OCI-M2 (cell line): ENCODE measurements at regions not wholly inside any gene's neighbourhood (a gene's known extent, or its start where the extent isn't known, plus 50 kb on each side); places are given as distances from the start of the nearest gene placed in this dataset.
"Not testable (repeated sequence)": the region's sequence is repeated elsewhere in the genome, so short reads cannot be mapped to it uniquely, and the experiment has no call there.

Source experiments
- DNase-seq: peaks from one replicate; lab custom pipeline; 2025; ENCODE audit not compliant: unreplicated experiment; lab: John Stamatoyannopoulos, UW

DNA sequence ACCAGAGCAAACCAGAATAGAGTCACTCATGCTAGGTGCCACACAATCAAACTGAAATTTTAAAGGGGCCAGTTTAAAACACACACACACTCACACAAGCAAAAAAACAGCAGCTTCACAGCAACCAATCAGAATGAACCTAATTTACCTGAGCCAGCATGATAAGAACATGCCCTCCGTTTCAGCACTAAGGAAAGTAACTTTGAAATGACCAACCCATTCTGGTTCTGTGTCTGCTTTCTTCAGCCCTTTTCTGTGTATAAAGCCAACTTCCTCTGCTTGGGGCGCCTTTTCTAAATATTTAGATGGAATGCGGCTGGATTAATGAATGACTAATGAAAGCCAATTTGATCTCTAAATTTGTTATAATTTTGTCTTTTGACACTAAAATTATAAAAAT, 629.1 kb downstream of the ZEB2 start:
- DNase-seq: no peak

DNA sequence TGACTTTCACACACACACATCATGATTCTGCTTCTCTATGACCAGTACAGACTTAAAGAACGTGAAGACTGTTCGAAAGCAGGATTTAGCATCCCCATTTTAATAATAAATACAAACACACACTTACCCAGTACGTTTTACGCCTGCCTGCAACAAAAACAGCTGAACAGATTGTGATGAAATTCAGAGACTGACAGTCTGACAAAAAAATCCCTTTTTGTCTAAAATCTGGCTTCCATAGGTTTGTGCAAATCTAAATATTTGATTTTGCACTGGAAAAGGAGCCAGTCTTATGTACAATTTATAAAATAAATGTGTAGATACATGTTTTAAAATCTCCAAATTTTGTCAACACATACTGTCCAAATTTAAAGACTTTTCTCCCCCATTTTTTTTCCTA, 630.7 kb downstream of the ZEB2 start:
- no peak for DNase-seq

DNA sequence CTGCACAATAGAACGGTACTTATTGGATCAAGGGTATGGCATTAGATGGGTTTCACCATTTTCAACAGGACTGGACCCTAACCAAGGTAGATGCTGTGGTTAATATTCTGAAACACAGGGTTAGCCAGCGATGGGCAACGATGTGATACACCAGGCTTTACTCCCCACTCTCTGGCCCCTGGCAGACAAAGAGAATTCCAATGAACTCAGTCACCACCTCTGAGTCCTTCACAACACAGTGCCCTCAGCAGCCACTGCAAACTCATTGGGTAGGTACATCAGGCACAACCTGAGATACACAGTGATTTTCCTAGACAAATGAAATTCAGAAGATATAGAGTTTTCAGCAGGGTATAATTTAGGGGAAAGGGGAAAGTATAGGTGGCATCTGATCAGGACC, 634.5 kb downstream of the ZEB2 start:
- DNase-seq: no peak

- no peak for DNase-seq
These were observed 638.7 kb downstream of the ZEB2 start for GRCh38 chr2:143881246-143881645.

DNA sequence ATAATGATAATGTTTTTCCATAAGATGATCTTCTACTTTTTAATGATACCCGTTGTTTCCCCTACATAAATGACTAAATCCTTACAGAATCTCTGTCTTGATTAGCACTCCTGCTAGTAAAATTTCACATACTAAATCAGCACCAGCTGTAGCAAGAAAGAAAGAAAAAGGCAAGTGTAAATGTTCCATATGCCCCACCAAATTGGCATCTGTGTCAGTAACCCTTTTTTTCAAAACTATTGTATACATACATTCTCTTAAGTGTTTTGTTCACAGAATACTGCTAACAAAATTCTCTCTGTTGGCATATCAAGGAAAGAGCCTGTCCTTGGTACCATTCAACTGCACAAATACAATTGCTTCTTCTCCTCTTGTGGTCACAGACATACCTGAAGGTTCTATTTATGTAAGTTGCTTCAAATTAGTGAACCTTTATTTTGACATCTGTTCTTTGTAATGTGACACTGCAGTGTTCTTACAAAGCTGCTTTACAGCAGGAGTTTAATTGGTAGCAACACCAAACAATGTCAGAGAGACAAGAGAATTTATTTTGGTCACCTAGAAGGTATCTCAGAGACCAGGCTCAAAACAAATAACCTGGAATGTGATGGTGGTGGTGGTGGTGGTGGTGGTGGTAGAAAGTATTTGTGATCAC, 641.9 kb downstream of the ZEB2 start:
- DNase-seq: no peak

DNA sequence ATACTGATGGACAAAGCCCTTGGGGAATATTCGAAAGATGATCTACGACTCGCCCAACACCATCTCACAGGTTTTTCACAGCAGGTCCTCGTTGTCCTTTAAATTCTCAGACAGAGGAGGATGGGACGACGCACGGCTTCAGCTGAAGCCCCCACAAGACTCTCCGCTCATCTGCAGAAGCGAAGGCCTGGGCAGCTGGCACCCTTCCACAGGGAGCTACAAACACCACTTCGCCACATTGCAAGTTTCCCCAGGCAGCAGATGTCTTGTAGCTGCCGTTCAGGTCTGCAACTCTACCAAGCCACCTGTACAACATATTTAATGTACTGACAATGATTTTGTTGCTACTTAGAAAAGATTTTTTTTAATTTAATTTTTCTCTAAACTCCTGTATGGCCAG, 642.9 kb downstream of the ZEB2 start:
- no peak for DNase-seq

DNA sequence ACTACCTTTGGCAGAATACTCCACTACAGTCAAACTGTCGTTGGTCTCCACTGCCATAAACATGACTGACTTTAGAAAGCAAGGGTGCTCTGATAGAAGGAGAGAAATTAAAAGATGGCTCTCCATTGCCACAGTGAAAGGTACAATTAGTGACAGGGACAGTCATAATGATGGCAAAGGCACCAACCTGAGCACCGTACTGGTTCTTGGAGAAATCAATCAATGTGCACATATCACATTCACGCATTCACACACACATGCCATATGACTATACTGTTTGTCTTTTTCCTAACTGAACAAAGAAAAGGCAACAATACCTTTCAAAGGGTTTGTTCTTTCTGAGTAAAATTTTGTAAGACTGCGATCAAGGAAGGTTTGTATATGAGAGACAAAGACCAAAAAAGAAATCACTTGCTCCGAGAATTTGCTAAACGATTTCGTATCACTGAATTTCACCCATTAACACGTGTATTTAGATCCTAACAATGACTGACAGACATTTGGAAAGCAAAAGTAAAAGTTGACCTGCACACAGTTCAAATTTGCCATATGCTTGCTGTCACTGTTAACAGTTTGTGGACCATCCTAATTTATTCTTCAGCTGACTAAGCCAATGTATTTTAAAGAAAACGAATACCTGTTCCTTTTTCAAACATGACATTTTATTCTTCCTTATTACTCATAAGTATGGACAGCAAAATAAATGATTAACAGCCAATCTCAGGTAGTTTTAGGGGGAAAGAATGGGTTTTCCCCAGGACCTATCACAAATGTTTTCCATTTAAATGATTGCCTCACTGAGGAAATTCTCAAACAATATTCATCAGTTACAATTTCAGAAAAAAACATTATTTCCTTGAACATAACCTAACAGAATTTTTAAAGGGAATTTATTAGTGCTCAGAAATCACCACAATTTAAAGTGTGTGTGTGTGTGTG, 644.4 kb downstream of the ZEB2 start:
- no peak for DNase-seq

- DNase-seq: no peak
These were observed 646.0 kb downstream of the ZEB2 start for GRCh38 chr2:143873886-143874285.

GRCh38 chr2:143870696-143871095, 649.2 kb downstream of the ZEB2 start:
- DNase-seq: no peak

- no peak for DNase-seq
These were observed 662.9 kb downstream of the ZEB2 start for GRCh38 chr2:143856978-143857377.

GRCh38 chr2:143852759-143853158, 667.2 kb downstream of the ZEB2 start:
- no peak for DNase-seq

- no peak for DNase-seq
These were observed 669.8 kb downstream of the ZEB2 start for GRCh38 chr2:143850084-143850483.

DNA sequence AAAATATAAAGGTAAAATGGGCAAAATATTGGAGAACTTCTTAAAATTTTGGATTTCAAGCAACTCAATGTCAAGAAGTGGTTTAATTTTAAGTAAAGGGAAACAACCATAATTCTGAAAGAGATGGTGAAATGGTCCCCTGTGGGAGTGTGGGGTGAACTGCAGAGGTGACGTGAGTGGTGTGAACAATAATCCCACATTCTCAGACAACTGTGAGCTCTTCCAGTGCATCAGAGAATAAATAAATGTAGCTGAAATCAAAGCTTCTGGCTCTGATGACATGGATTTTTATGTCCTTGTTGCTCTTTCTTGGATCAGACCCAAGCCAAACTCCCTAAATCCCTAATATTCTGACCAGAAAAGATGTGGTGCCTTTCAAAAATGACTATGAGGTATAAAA, 672.7 kb downstream of the ZEB2 start:
- DNase-seq: no peak

DNA sequence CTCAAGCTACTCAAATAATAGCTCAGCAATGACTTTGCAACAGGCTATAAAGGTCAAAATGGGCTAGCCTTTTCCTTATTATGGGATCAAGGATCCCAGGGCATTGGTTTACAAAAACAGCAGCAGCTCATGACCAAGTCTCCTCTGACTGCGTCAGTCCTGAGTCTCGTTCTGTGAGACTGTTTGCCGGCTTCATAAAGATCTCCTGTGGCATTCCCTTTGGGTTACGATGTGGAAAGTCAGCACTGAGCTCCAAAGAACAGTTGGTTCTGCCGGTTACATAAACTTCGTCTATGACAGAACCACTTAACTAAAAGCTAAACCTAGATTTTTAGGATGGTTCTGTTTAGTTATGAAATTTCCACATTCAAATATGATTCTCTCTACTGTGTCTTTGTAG, 674.9 kb downstream of the ZEB2 start:
- no peak for DNase-seq

- no peak for DNase-seq
These were observed 676.2 kb downstream of the ZEB2 start for GRCh38 chr2:143843686-143844085.

GRCh38 chr2:143842836-143843235, 677.1 kb downstream of the ZEB2 start:
- no peak for DNase-seq

GRCh38 chr2:143841935-143842334, 678.0 kb downstream of the ZEB2 start:
- DNase-seq: no peak

GRCh38 chr2:143840601-143841000, 679.3 kb downstream of the ZEB2 start:
- no peak for DNase-seq

- no peak for DNase-seq
These were observed 679.7 kb downstream of the ZEB2 start for GRCh38 chr2:143840194-143840593.

- DNase-seq: no peak
These were observed 680.5 kb downstream of the ZEB2 start for GRCh38 chr2:143839456-143839855.

DNA sequence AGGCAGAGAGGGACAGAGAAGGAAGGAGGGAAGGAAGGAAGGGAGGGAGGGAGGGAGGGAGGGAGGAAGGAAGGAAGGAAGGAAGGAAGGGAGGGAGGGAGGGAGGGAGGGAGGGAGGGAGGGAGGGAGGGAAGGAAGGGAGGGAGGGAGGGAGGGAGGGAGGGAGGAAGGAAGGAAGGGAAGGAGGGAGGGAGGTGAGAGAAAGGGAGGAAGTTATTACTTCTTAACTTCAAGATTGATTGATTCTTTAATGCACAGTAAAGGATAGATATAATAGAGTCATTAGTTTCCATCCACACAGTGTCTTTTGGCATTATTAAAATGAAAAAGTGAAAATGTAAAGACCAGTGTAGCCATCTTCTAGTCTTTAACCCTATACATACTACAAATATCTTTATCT, 682.9 kb downstream of the ZEB2 start:
- DNase-seq: not testable (repeated sequence)

DNA sequence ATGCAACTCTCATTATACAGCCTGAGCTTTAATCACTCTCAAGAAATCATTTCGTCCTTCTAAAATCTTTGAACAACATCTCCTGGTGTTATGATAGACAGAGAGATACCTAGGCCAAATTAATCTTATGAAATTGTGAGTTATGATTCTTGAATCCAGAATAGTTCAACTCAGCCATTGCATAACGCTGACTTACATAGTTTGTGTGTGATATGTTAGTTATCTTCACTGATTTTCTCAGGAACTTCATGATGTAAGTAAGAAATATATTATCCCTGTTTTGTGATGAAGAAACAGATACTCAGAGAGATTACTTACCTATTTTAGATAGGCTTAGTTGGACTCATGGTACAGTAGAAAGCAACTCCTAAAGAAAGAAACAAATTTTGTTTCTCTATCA, 684.4 kb downstream of the ZEB2 start:
- no peak for DNase-seq
